ENCODE measurements at regions not wholly inside any gene's neighbourhood (a gene's known extent, or its start where the extent isn't known, plus 50 kb on each side); places are given as distances from the start of the nearest gene placed in this dataset.
A peak's percentile ranks its signal among the peaks of the same experiment; 100 is the strongest.

DNA sequence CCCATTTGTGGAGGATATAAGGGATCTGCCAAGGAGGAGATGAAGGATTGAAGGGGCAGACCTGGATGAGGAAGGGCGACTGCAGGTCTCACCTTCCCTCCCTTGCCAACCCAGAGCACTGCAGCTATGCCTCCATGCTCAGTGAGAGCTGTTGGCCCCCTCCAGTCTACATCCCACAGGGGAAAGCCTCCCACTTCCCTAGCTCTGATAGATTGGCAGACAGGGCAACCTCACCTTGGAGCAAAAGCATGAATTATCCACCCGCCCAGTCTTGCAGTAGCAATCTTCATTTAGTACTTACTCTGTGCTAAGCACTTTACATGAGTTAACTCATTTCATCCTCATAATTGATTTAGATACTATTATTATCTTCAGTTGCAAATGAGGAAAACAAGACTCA, 70.4 kb upstream of the SMNDC1 start:
- DNase-seq (ENCODE audit: low spot score), result no peak

GRCh38 chr10:110376021-110376766, 71.5 kb upstream of the SMNDC1 start:
- DNase-seq (ENCODE audit: low spot score), result no peak

DNA sequence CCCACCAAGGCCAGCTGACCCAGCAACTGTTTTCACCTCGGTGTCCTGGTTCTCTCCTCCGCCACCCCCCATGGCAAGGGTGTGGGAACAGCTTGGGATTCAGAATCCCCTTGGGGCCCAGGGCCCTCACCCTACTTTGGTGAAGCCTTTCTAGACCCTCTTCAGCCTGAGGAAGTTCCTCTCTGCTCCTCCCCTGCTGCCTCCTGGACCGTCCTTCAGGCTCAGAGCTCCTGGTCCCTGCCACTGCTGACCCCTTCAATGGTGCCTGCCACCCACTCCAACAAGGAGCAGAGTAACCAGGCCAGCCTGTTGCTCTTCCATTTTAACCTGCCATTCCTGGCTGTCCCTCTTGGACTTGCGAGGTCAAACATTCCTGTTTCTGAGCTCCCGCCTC, 72.0 kb upstream of the SMNDC1 start:
- DNase-seq (ENCODE audit: low spot score), result no peak

DNA sequence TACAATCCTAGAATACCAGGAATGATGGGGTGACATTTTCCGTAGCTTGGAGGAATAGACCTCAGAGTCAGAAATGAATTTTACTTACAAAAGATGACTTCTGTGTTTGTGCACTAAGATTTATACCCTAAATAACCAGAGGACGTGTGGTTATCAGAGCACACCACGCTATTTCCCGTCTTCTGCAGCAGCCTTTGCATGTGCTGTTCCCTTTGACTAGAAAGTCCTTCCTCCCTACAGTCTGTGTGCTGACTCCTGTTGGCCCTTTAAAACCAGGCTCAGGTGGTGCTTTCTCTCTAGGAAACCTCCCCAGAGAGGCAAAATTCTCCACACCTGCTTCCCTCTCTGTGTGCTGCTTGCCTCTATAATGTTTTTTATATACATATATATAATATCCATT, 73.3 kb upstream of the SMNDC1 start:
- DNase-seq (ENCODE audit: low spot score), result no peak

GRCh38 chr10:110378533-110379108, 73.9 kb upstream of the SMNDC1 start:
- no peak for DNase-seq (ENCODE audit: low spot score)

GRCh38 chr10:110379831-110380230, 75.1 kb upstream of the SMNDC1 start:
- DNase-seq (ENCODE audit: low spot score), result no peak

DNA sequence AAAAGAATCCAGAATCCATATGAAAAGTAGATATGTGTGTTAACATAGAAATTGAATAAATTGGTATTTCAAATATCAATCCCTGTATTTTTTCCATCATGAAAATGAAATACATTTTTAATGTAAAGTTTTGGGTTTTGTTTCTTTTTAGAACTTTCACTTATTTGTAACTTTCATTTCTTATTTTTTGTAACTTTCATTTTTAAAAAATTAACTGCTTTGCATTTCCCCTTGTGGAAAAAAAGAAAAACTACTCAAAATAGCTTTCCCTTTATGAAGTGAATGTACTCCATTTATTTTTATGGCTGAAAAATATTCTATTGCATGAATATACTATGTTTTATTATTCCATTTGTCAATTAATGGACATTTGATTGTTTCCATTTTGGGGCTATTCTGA, 75.6 kb upstream of the SMNDC1 start:
- no peak for DNase-seq (ENCODE audit: low spot score)

DNA sequence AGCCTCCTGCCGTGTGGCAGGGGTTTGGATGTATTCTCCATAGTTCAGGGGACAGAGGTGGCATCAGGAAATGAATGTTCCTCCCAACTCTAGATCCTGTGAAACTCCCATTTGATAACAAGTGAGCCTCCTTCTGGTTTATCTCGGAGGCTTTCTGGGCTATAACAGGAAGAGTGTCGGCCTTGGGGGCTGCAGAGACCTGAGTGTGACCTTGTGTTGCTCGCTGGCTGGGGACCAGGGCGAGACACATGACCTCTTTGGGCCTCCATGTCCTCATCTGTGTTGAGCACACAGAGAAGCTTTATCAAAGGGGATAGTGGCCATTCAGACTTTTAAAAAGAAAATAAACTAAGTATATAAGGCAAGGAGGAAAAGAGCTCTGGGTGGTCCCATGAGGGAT, 78.0 kb upstream of the SMNDC1 start:
- DNase-seq (ENCODE audit: low spot score), result no peak

- DNase-seq (ENCODE audit: low spot score), result no peak
Measured at GRCh38 chr10:110387617-110387982, 82.9 kb upstream of the SMNDC1 start.

DNA sequence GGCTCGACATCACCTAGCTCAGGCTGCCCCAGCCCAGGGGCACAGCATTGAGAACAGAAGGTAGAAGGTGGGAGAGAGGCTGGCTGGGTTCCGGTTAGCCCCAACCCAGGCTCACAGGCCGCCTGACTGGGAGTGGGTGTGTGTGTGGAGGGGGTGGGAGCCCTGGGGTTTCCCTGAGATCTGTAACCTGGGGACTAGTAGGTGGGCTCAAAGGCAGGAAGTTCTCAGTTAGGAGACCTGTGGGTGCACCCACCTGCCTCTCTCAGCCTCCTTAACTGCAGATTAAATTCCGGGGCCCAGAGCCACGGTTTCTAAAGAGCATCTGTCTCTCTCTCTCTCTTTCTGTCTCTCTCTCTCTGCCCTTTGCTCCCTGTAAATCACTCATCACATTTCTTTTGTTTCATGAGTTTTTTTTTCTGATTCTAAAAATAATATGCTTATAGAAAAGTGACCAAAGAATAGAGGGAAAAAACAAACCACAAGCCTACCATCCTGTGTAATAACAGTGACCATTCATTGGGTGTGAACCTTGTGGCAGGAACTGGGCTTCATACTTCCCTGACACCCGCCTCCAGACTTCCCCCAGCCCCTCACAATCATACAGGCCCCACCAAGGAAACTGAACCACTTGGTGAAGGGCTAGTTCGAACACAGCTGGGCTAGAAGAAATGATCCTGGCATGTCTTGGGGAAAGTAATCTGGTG, 83.4 kb upstream of the SMNDC1 start:
- no peak for DNase-seq (ENCODE audit: low spot score)

DNA sequence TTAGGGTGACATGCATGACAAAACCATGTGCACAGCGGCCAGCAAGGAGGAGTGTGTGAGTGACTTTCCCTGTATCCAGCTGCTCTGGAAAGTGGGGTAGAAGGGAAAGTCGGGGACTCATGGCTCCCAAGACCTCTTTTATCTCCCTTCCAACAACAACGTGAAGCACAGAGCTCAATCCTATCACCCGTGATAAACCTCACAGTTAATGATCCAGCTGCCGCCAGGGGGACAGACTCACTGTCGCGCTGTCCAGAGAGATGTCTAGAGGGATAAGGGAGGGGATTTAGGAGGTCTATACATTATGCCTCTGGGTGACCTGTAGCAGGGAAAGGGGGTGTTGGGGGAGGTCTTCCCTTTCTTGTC, 84.0 kb upstream of the SMNDC1 start:
- no peak for DNase-seq (ENCODE audit: low spot score)

GRCh38 chr10:110389255-110389654, 84.5 kb upstream of the SMNDC1 start:
- DNase-seq (ENCODE audit: low spot score), result peak; percentile 56

GRCh38 chr10:110391541-110391940, 86.8 kb upstream of the SMNDC1 start:
- DNase-seq (ENCODE audit: low spot score), result no peak

DNA sequence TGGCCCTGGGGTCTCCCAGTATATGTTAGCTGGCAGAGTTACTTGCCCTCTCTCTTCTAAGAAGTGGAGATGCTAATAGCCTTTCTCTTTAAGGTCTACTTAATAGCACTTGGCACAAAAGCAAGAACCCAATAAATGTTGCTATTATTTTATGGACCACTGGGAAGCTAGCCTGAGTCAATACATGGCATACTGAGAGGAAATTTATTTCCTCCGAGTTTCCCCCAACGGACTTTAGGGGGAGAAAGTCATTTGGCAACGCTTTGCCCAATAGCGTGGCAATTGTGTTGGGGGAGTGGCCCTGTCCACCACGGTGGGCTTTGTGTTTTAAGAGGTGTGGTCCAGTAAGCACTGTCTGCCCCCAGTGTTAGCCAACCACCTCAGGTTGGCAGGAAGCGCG, 87.4 kb upstream of the SMNDC1 start:
- DNase-seq (ENCODE audit: low spot score), result no peak

DNA sequence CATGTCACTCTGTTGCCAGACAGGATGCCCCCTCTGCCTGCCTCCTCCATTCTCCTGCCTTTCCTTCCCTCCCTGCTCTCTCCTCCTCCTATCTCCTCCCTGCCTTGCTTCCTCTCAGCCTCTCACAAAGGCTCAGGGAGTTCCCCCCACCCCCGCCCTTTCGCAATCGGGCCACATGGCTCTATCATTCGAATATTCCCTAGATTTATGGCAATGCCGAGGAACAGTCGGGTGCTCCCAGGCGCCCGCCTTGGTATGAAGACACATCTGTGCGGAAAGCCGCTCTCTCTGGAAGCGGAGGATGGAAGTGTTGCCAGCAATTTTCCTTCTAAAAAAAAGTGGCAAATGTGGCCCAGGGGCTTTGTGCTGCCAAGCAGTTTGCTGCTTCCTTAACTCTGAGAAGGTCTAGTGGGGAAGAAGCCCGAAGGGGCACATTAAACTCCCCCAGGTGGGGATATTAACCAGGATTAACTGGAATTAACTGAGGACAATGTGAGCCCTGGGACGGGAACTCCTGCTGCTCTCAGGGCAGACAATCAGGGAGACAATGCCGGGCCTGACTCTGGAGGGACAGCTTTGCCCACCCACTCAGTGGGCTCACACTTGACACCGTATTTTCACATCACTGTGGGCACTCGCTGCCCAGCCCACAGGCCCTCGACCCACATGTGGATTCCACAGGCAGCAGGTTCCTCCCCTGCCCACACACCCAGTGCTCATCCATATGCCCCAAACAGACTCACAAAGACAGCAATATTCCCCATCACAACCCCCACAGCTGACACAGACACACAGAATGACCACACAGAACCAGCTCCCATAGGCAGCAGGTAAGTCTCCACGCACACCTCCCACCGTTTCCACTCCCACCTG, 88.4 kb upstream of the SMNDC1 start:
- DNase-seq (ENCODE audit: low spot score), result peak; percentile 87

GRCh38 chr10:110393866-110394265, 89.1 kb upstream of the SMNDC1 start:
- DNase-seq (ENCODE audit: low spot score), result no peak

DNA sequence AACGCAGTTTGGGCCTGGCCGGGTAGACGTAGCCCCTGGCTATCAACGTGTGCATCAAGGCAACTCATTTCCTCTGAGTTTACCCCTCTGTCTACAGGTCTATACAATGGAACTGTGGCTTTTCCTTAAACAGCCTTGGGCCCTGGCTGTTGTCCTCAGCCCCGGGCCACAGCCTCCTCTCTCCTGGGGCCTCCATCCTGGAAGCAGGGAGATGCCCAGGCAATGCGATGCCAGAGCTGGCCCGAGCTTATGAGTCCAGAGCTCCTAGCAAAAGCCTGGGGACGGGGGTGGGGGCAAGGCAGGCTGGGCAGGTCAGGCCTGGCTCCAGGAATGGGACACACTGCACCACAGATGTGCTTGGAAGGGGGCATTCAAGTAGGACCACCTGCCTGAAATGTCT, 89.6 kb upstream of the SMNDC1 start:
- no peak for DNase-seq (ENCODE audit: low spot score)

- DNase-seq (ENCODE audit: low spot score), result no peak
Measured at GRCh38 chr10:110394898-110395297, 90.2 kb upstream of the SMNDC1 start.

GRCh38 chr10:110395350-110396283, 90.9 kb upstream of the SMNDC1 start:
- peak; percentile 69 for DNase-seq (ENCODE audit: low spot score)

DNA sequence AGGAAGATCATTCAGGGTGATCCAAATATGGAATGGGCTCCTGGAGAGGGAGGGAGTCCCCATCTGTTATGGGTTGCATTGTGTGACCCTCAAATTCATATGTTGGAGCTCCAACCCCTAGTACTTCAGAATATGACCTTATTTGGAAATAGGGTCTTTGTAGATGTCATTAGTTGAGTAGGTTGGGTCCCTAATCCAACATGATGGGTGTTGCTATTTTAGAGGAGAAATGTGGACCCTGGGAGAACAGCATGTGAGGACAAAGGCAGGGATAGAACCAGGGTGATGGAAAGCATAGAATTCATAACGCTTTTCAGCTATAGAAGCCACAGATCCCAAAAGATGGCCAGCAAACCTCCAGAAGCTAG, 91.5 kb upstream of the SMNDC1 start:
- DNase-seq (ENCODE audit: low spot score), result no peak

GRCh38 chr10:110397856-110398255, 93.1 kb upstream of the SMNDC1 start:
- no peak for DNase-seq (ENCODE audit: low spot score)
